Nephron progenitor cell (in vitro differentiated cells): ENCODE measurements at regions not wholly inside any gene's neighbourhood (a gene's known extent, or its start where the extent isn't known, plus 50 kb on each side); places are given as distances from the start of the nearest gene placed in this dataset.

Experiments
- DNase-seq: peaks from one replicate; pipeline ENCODE4 v3.0.0; 2021
- H3K27ac Mint-ChIP-seq: 2 replicates; pipeline ENCODE4 v1.8.0; 2021; ENCODE audit warnings: mild to moderate bottlenecking, moderate library complexity, mixed read lengths
- H3K27me3 Mint-ChIP-seq: 2 replicates; pipeline ENCODE4 v1.8.0; 2021; ENCODE audit warnings: mild to moderate bottlenecking, low read depth, mixed read lengths; ENCODE audit not compliant: poor library complexity
- H3K36me3 Mint-ChIP-seq: 2 replicates; pipeline ENCODE4 v1.8.0; 2021; ENCODE audit warnings: low read depth, mixed read lengths
- H3K4me1 Mint-ChIP-seq: 2 replicates; pipeline ENCODE4 v1.8.0; 2021; ENCODE audit warnings: mixed read lengths
- H3K4me3 Mint-ChIP-seq: 2 replicates; pipeline ENCODE4 v1.8.0; 2021; ENCODE audit warnings: mild to moderate bottlenecking, moderate library complexity, mixed read lengths
- H3K9me3 Mint-ChIP-seq: 2 replicates; pipeline ENCODE4 v1.8.0; 2021; ENCODE audit warnings: mild to moderate bottlenecking, moderate library complexity, mixed read lengths
- TF ChIP-seq, protein P1 (sequence below): fragments of 200-600 bp; sonication (generic); IDR thresholded peaks from 2 replicates; pipeline ENCODE4 v1.5.0; 2021; ENCODE audit warnings: antibody characterized with exemption

DNA sequence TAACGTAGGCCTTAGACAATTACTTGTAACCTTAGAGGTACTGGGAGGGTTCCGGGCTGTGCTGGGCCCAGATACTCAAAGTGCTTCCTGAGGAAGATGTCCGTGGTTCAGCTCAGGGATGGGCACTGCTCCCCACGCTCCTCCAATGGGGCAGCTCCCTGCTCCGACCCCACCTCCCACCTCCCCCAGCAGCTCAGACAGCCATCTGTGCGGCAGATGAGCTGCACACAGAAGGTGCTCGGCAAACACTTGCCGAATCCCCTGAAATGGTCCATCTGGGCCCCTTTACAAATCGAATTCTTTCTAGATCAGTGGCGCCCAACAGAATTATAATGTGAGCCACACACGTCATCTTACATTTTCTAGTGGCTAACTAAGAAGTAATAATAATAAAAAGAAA lies 242.4 kb upstream of the RAB4A start:
- no peak for DNase-seq
- Mint-ChIP-seq H3K4me1 (peaks cover 92% of the 10 kb centered on the region), H3K4me3 (no peak overlapping the region), H3K36me3 (no peaks in the 10 kb centered on the region), H3K27ac (no peak overlapping the region), H3K9me3 (no peaks in the 10 kb centered on the region), H3K27me3 (peaks cover 10% of the 10 kb centered on the region)
- TF ChIP-seq, protein P1, sequence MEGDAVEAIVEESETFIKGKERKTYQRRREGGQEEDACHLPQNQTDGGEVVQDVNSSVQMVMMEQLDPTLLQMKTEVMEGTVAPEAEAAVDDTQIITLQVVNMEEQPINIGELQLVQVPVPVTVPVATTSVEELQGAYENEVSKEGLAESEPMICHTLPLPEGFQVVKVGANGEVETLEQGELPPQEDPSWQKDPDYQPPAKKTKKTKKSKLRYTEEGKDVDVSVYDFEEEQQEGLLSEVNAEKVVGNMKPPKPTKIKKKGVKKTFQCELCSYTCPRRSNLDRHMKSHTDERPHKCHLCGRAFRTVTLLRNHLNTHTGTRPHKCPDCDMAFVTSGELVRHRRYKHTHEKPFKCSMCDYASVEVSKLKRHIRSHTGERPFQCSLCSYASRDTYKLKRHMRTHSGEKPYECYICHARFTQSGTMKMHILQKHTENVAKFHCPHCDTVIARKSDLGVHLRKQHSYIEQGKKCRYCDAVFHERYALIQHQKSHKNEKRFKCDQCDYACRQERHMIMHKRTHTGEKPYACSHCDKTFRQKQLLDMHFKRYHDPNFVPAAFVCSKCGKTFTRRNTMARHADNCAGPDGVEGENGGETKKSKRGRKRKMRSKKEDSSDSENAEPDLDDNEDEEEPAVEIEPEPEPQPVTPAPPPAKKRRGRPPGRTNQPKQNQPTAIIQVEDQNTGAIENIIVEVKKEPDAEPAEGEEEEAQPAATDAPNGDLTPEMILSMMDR, result no peak

DNA sequence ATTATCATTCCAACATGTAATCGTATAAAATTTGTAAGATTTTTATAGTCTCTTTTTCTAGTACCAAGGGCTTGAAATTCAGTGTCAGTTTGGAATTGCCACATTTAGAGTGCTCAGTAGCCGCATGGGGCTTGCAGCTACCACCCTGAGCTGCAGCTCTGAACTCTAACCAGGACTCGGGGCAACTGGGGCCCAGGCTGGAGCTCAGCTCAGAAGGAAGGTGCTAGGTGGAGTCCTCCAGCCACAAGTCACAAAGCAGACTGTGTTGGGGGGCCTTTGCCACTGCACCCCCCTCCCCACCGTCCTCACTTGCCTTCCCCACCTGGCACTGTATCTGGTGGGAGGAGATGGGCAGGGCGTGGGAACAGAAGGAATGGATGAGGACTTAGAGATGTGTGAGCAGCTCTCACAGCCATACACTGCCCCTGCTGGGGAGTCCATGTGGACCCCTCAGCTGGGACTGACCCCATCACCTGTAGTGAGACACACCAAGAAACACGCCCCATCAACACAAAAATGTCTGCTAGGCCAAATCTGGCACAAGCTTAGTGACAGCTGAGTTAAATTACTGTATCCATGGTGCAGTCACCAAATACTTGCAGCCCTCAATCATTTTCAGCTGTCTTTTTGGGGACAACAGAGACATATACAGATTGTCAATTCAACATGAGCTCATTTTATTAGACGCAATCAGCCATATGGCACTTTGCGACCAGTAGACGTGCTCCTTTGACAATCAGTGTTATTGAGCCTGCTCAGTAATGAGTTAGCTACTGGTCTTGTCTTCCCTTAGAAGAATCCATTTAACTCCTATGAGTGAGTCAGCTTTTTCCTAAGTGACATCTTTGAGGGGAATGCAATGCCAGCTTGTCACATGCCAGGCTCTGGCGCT lies 241.7 kb upstream of the RAB4A start:
- TF ChIP-seq, protein P1, result no peak
- Mint-ChIP-seq H3K36me3 (no peaks in the 10 kb centered on the region), H3K4me3 (no peak overlapping the region), H3K27me3 (peaks cover 10% of the 10 kb centered on the region), H3K27ac (no peak overlapping the region), H3K4me1 (peaks cover 85% of the 10 kb centered on the region), H3K9me3 (no peaks in the 10 kb centered on the region)
- no peak for DNase-seq

DNA sequence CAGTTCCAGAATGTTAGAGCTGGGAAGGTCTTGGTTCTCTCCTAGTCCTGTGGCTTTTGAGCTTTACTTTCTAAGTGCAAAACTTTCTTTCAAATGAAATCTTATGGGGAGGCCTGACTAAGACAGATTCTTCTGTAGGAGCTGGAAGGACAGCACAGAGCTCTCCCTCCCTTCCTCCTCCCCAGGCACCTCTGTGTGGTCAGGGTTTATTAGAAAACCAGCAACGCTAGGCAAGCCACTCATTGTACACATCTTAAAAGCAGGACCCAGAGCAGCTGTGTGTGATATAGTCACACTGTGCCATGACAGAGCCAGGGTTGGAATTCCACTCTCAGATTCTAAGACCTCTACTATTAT lies 241.1 kb upstream of the RAB4A start:
- no peaks in the 10 kb centered on the region for H3K36me3 Mint-ChIP-seq
- no peaks in the 10 kb centered on the region for H3K9me3 Mint-ChIP-seq
- H3K4me3 Mint-ChIP-seq, result no peak overlapping the region
- peaks cover 10% of the 10 kb centered on the region for H3K27me3 Mint-ChIP-seq
- no peak for DNase-seq
- TF ChIP-seq, protein P1, result no peak
- H3K27ac Mint-ChIP-seq, result no peak overlapping the region
- H3K4me1 Mint-ChIP-seq, result peaks cover 83% of the 10 kb centered on the region

GRCh38 chr1:229030630-229031029 lies 240.3 kb upstream of the RAB4A start:
- no peaks in the 10 kb centered on the region for H3K9me3 Mint-ChIP-seq
- peak overlapping the region; percentile 6 for H3K27ac Mint-ChIP-seq
- DNase-seq, result no peak

GRCh38 chr1:229031061-229031460 lies 239.8 kb upstream of the RAB4A start:
- TF ChIP-seq, protein P1, result no peak
- Mint-ChIP-seq H3K9me3 (no peaks in the 10 kb centered on the region), H3K4me3 (peak overlapping the region; percentile 39), H3K4me1 (peaks cover 83% of the 10 kb centered on the region), H3K36me3 (no peaks in the 10 kb centered on the region), H3K27me3 (peaks cover 10% of the 10 kb centered on the region), H3K27ac (peak overlapping the region; percentile 6)
- DNase-seq, result peak; percentile 42

More at GRCh38 chr1:229030630-229031029, 240.3 kb upstream of the RAB4A start:
- no peak overlapping the region for H3K4me3 Mint-ChIP-seq
- peaks cover 10% of the 10 kb centered on the region for H3K27me3 Mint-ChIP-seq
- TF ChIP-seq, protein P1, result no peak
- H3K4me1 Mint-ChIP-seq, result peaks cover 83% of the 10 kb centered on the region
- no peaks in the 10 kb centered on the region for H3K36me3 Mint-ChIP-seq
